GM19324 (cell line): ENCODE measurements at regions not wholly inside any gene's neighbourhood (a gene's known extent, or its start where the extent isn't known, plus 50 kb on each side); places are given as distances from the start of the nearest gene placed in this dataset.

Source experiments
- ATAC-seq: cut with Tn5 transposase; IDR thresholded peaks from one replicate; pipeline ENCODE4 v1.9.1; 2021; ENCODE audit warnings: mild to moderate bottlenecking, moderate library complexity; ENCODE audit not compliant: unreplicated experiment, low FRiP score

- peak; percentile 70 for ATAC-seq
Observed at GRCh38 chr11:134008634-134009071, 51.9 kb upstream of the IGSF9B start.

GRCh38 chr11:134013518-134013917 lies 55.4 kb upstream of the JAM3 start:
- no peak for ATAC-seq

GRCh38 chr11:134014511-134014910 lies 54.4 kb upstream of the JAM3 start:
- no peak for ATAC-seq

GRCh38 chr11:134015556-134015955 lies 53.3 kb upstream of the JAM3 start:
- ATAC-seq, result no peak

- ATAC-seq, result no peak
Observed at GRCh38 chr11:134017511-134018430, 51.1 kb upstream of the JAM3 start.
